ENCODE measurements at regions not wholly inside any gene's neighbourhood (a gene's known extent, or its start where the extent isn't known, plus 50 kb on each side); places are given as distances from the start of the nearest gene placed in this dataset.
"Not testable (repeated sequence)": the region's sequence is repeated elsewhere in the genome, so short reads cannot be mapped to it uniquely, and the experiment has no call there.

- ChIA-PET CTCF (no interaction called here), POLR2A (no interaction called here)
These were observed 62.0 kb downstream of the SKIDA1 start for GRCh38 chr10:21463436-21463835.

- CTCF ChIA-PET: no interaction called here
These were observed 67.2 kb downstream of the SKIDA1 start for GRCh38 chr10:21458126-21458871.

GRCh38 chr10:21456160-21456559, 69.3 kb downstream of the SKIDA1 start:
- POLR2A ChIA-PET: no interaction called here

More at GRCh38 chr10:21458126-21458871, 67.2 kb downstream of the SKIDA1 start:
- POLR2A ChIA-PET: no interaction called here

GRCh38 chr10:21452203-21452602, 73.3 kb downstream of the SKIDA1 start:
- ChIA-PET CTCF (no interaction called here), POLR2A (no interaction called here)

More at GRCh38 chr10:21456160-21456559, 69.3 kb downstream of the SKIDA1 start:
- CTCF ChIA-PET: no interaction called here

DNA sequence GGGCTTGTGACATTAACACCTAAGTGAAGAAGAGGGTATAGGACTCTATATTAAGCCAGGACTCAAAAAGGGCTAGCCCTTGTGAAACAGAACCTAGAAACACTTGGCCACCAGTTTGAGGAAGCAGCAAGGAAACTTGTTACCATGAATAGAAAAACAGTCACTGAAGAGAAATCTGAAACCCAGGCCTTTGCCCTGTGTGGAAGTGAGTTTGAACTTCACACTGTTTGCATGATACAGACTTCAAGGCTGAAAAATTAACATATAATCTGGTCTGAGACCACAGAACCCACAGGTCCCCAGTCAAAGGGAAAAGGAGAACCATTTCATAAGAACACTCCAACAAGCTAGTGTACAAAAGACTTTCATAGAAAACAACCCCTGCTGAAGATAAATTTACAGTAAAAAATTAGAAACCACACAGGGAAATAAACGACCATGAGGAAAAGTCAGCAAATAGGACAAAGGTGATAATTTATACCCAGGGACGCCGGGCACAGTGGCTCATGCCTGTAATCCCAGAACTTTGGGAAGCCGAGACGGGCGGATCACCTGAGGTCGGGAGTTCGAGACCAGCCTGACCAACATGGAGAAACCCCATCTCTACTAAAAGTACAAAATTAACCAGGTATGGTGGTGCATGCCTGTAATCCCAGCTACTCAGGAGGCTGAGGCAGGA, 76.1 kb downstream of the SKIDA1 start:
- POLR2A ChIA-PET: no interaction called here
- CTCF ChIA-PET: no interaction called here

DNA sequence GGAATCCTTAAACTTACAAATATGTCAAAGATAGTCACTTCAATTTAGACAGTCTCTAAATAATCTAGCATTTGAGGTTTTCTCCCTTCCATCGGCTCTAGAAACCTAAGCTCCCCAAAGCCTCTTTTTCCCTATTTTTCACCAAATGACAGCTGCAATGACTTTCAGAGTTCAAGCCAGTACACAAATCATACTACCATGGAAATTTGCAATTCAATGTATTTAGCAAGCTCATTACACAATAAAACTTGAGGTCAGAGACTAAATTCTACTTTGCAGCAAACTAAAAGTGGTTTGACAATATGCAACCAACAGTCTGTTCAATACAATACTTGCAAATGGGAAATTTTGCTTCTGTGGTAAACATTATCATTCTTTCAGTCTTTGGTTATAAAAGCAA, 80.3 kb downstream of the SKIDA1 start:
- ChIA-PET POLR2A (no interaction called here), CTCF (no interaction called here)

GRCh38 chr10:21441625-21442024, 83.9 kb downstream of the SKIDA1 start:
- CTCF ChIA-PET: no interaction called here
- POLR2A ChIA-PET: no interaction called here

DNA sequence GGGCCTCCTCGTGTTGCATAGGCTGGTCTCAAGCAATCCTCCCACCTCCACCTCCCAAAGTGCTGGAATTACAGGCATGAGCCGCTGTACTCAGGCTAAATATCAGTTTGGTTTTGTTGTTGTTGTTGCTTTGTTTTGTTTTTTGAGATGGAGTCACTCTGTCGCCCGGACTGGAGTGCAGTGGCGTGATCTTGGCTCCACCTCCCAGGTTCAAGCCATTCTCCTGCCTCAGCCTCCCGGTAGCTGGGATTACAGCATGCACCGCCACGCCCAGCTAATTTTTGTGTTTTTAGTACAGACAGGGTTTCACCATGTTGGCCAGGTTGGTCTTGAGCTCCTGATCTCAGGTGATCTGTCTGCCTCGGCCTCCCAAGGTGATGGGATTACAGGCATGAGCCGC, 86.6 kb downstream of the SKIDA1 start:
- POLR2A ChIA-PET: not testable (repeated sequence)
- CTCF ChIA-PET: interaction anchor here (0.7 kb wide), 1 partner anchor 360 kb away, joined by 3 read pairs; no protein-coding TSS in a partner anchor

DNA sequence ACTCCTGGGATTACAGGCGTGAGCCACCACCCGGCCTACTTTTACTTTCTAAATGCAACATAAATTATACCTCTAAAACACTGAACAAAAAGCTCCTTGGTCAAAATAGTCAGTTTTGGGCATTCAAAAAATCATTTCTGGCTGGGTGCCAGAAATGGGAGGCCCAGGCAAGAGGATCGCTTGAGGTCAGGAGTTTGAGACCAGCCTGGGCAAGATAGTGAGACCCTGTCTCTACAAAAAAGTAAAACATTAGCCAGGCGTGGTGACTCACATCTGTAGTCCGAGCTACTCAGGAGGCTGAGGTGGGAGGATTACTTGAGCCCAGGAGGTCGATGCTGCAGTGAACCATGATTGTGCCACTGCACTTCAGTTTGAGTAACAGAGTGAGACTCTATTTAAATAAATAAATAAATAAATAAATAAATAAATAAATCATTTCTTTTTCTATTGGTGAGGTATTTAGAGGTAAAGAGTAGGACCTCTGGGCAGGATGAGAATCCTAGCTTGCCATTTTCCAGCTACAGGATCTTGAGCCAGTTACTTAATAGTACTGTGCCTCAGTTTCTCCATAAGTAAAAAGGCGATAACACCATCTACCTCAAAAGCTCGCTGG, 87.6 kb downstream of the SKIDA1 start:
- POLR2A ChIA-PET: no interaction called here
- CTCF ChIA-PET: no interaction called here

DNA sequence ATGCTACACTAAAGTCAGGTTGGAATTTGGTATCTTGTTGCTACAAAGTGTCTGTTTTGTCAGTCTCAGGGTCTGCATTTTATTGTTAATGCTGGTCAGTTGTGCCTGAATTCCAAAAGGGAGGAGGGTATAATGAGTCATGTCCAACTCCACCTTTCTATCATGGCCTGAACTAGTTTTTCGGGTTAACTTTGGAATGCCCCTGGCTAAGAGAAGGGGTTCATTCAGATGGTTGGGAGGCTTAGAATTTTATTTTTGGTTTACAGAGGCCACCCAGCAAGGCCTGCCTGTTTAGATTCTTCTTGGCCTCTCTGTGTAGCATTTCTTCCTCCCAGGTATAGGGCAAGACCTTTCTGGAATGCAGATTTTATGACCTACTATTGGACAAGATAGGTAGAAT, 93.2 kb downstream of the SKIDA1 start:
- ChIA-PET CTCF (no interaction called here), POLR2A (no interaction called here)

DNA sequence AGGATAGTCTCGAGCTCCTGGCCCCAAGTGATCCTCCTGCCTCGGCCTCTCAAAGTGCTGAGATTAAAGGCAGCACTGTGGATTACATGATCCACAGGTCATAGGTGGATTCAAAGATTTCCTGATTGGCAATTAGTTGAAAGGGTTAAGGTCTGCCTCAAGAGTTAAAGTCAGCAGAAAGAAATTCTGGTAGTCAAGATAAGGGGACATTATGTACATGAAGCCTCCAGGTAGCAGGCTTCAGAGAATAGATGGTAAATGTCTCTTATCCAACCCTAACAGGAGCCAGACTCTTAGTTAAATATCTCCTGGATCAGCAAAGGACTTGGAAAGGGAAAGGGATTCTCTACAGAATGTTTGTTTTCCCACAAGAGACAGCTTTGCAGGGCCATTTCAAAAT, 93.7 kb downstream of the SKIDA1 start:
- ChIA-PET POLR2A (no interaction called here), CTCF (no interaction called here)

GRCh38 chr10:21427804-21428481, 97.5 kb downstream of the SKIDA1 start:
- ChIA-PET POLR2A (no interaction called here), CTCF (no interaction called here)

GRCh38 chr10:21424459-21424861, 101.0 kb downstream of the SKIDA1 start:
- ChIA-PET POLR2A (no interaction called here), CTCF (no interaction called here)

DNA sequence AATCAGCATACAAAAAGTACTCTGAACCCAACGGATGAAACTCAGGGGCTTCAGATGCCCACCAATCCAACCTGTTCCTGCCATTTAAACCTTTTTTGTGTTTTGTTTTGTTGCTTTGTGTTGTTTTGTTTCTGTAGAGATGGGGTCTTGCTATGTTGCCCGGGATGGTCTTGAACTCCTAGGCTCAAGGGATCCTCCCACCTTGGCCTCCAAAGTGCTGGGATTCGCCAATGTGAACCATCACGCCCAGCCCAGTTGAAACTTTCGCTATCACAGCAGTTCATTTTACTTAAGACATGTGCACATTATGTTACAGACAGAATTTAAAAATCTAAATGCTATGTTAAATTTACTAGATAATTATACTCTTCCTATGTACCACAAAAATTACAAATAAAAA, 101.6 kb downstream of the SKIDA1 start:
- ChIA-PET CTCF (no interaction called here), POLR2A (no interaction called here)

DNA sequence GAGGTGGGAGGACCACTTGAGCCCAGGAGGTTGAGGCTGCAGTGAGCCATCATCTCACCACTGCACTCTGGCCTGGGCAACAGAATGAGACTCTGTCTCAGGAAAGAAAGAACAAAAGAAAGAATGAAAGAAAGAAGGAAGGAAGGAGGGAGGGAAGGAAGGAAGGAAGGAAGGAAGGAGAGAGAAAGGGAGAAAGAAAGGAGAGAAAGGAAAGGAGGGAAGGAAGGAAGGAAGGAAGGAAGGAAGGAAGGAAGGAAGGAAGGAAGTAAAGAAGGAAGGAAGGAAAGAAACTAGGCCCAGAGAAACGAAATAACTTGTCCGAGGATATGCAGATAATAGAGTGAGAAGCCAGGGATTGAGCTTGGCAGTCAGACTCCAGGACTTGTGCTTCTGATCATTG, 102.1 kb downstream of the SKIDA1 start:
- CTCF ChIA-PET: no interaction called here

DNA sequence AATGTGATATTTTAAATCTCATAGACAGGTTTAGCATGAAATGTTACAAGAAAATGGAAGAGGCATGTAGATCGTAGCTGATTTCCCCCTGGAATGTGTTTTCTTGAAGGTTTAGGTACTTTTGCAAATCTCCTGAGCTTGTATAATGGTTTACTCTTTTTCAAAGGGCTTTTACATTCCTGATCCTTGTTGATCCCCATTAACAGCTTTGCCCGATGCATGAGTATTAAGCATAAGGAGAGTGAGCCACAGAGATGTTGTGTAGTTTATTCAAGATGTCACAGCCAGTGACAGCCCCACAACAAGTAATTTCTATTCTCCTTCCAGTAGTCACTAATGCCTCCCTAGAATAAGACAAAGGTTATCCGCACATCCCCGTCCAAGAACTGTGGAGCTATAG, 103.7 kb downstream of the SKIDA1 start:
- CTCF ChIA-PET: no interaction called here
- POLR2A ChIA-PET: no interaction called here

More for the DNA sequence above, 102.1 kb downstream of the SKIDA1 start:
- POLR2A ChIA-PET: no interaction called here

GRCh38 chr10:21421016-21421415, 104.5 kb downstream of the SKIDA1 start:
- ChIA-PET POLR2A (no interaction called here), CTCF (no interaction called here)

GRCh38 chr10:21418981-21419576, 106.4 kb downstream of the SKIDA1 start:
- CTCF ChIA-PET, POLR2A ChIA-PET: not testable (repeated sequence)

GRCh38 chr10:21417172-21417712, 108.2 kb downstream of the SKIDA1 start:
- ChIA-PET POLR2A (no interaction called here), CTCF (no interaction called here)

DNA sequence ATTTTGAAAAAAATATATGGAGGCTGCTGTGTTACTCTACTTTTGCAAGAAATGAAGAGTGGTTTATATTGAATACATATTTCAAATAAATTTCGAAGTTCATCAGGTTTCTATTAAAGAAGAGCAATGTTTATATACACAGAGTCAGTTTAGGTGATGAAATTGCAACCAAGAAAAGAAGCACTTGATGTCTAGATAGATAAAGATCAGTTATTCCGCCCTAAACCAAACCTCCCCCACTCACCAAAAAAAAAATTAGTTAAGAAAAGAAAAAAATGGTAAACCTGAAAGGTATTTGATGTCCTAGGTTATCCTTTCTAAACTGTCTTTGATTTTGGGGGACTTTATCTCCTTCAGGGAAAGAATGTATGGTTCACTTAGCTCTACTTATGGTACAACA, 111.8 kb downstream of the SKIDA1 start:
- CTCF ChIA-PET: no interaction called here
- POLR2A ChIA-PET: no interaction called here
